Suprapubic skin (tissue), 3 donors: ENCODE measurements at regions not wholly inside any gene's neighbourhood (a gene's known extent, or its start where the extent isn't known, plus 50 kb on each side); places are given as distances from the start of the nearest gene placed in this dataset.

ENCODE experiments used
- POLR2A ChIP-seq, 2 donors: fragments of 450-650 bp; IDR thresholded peaks; one replicate each; pipeline ENCODE4 v1.6.1; 2017; ENCODE audit warnings: antibody characterized with exemption in 2 of 2, mild to moderate bottlenecking in 2 of 2, moderate library complexity in 2 of 2
- TF ChIP-seq, protein P1 (sequence below), 2 donors: fragments of 200-600 bp in 1 of 2; fragments of 450-650 bp in 1 of 2; sonication (generic) in 1 of 2; IDR thresholded peaks; one replicate each; pipeline ENCODE4 v1.5.1; 2016 to 2019; ENCODE audit warnings: antibody characterized with exemption in 2 of 2, mild to moderate bottlenecking in 1 of 2, moderate library complexity in 1 of 2

DNA sequence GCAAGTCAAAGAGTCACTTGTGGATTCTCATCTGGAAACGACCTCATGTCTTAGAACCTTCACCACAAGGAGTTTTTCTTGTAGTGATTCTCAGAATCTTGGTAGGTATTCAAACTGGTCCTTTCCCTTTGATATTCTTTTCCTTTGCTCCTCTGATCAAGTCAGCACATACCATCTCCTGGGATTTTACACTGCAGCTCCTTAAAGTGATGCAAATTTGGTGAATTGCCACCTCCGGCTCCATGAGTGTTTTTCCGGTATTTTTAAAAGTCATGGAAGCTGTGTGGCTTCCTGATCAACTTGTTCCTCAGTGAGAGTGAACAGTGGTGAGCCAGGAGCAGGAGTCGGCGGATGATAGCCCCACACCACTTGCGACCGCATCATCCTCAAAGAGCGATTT, 182.1 kb upstream of the DAB1 start:
- TF ChIP-seq, protein P1, sequence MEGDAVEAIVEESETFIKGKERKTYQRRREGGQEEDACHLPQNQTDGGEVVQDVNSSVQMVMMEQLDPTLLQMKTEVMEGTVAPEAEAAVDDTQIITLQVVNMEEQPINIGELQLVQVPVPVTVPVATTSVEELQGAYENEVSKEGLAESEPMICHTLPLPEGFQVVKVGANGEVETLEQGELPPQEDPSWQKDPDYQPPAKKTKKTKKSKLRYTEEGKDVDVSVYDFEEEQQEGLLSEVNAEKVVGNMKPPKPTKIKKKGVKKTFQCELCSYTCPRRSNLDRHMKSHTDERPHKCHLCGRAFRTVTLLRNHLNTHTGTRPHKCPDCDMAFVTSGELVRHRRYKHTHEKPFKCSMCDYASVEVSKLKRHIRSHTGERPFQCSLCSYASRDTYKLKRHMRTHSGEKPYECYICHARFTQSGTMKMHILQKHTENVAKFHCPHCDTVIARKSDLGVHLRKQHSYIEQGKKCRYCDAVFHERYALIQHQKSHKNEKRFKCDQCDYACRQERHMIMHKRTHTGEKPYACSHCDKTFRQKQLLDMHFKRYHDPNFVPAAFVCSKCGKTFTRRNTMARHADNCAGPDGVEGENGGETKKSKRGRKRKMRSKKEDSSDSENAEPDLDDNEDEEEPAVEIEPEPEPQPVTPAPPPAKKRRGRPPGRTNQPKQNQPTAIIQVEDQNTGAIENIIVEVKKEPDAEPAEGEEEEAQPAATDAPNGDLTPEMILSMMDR (IDR thresholded peaks at IDR 0.05) = no peak
- TF ChIP-seq POLR2A (IDR thresholded peaks at IDR 0.05) = no peak
